ENCODE measurements at regions not wholly inside any gene's neighbourhood (a gene's known extent, or its start where the extent isn't known, plus 50 kb on each side); places are given as distances from the start of the nearest gene placed in this dataset.

- TF ChIP-seq YY1 (IDR thresholded peaks at IDR 0.05; ENCODE audit: extremely low read depth, insufficient replicate concordance, low read depth, low read length), result no peak
- no peak for TF ChIP-seq CTCF (IDR thresholded peaks at IDR 0.05 in 2 of 3, conservative IDR thresholded peaks at IDR 0.05 in 1 of 3; ENCODE audit: borderline replicate concordance in 1 of 3, insufficient read depth in 1 of 3, low read depth in 2 of 3, low read length in 2 of 3)
- no peak for TF ChIP-seq POLR2A (IDR thresholded peaks at IDR 0.05; ENCODE audit: borderline replicate concordance, extremely low read depth, insufficient read depth, insufficient read length)
- no peak for TF ChIP-seq TCF7L2 (IDR thresholded peaks at IDR 0.05; ENCODE audit: borderline replicate concordance, extremely low read depth, insufficient read depth, insufficient read length)
- TF ChIP-seq ATF3 (IDR thresholded peaks at IDR 0.05), result no peak
- no peak for TF ChIP-seq ZNF274 (IDR thresholded peaks at IDR 0.05; ENCODE audit: low read depth, low read length)
- no peak for TF ChIP-seq REST (IDR thresholded peaks at IDR 0.05; ENCODE audit: low read depth)
- TF ChIP-seq SP1 (IDR thresholded peaks at IDR 0.05; ENCODE audit: low read depth), result no peak
These were observed 228.1 kb upstream of the AZI2 start for GRCh38 chr3:28576614-28577200.

Measured in HCT116 (cell line).